ES-I3 (cell line): ENCODE measurements at regions not wholly inside any gene's neighbourhood (a gene's known extent, or its start where the extent isn't known, plus 50 kb on each side); places are given as distances from the start of the nearest gene placed in this dataset.

Experiments used
- H3K36me3 ChIP-seq: 2 replicates; pipeline ENCODE4 v1.6.1; 2013; ENCODE audit warnings: mild to moderate bottlenecking, low read length, control low read depth, moderate library complexity; ENCODE audit not compliant: insufficient read depth
- H3K4me1 ChIP-seq: 2 replicates; pipeline ENCODE4 v1.6.1; 2013; ENCODE audit warnings: mild to moderate bottlenecking, control low read depth, low read length; ENCODE audit not compliant: insufficient read depth
- H3K9ac ChIP-seq: 2 replicates; pipeline ENCODE4 v1.6.1; 2013; ENCODE audit warnings: low read depth, mild to moderate bottlenecking, low read length, moderate library complexity
- H3K9me3 ChIP-seq: 2 replicates; pipeline ENCODE4 v1.6.1; 2013; ENCODE audit warnings: mild to moderate bottlenecking, low read length, moderate library complexity; ENCODE audit not compliant: control insufficient read depth, insufficient read depth

- Histone ChIP-seq H3K9me3 (no peaks in the 10 kb centered on the region), H3K4me1 (peaks cover 24% of the 10 kb centered on the region), H3K9ac (no peak overlapping the region), H3K36me3 (no peaks in the 10 kb centered on the region)
Measured at GRCh38 chr9:14418301-14418940, 104.5 kb upstream of the NFIB start.

GRCh38 chr9:14417237-14417636, 103.3 kb upstream of the NFIB start:
- Histone ChIP-seq H3K36me3 (no peaks in the 10 kb centered on the region), H3K4me1 (peaks cover 19% of the 10 kb centered on the region), H3K9ac (no peak overlapping the region), H3K9me3 (no peaks in the 10 kb centered on the region)

GRCh38 chr9:14415947-14416346, 102.0 kb upstream of the NFIB start:
- H3K4me1 ChIP-seq = peaks cover 11% of the 10 kb centered on the region; the same call in 1 of the 2 replicates
- no peaks in the 10 kb centered on the region for H3K36me3 ChIP-seq
- no peak overlapping the region for H3K9ac ChIP-seq
- H3K9me3 ChIP-seq = no peaks in the 10 kb centered on the region

- H3K9ac ChIP-seq = no peak overlapping the region
- peaks cover 5% of the 10 kb centered on the region; the same call in 1 of the 2 replicates for H3K4me1 ChIP-seq
- no peaks in the 10 kb centered on the region for H3K9me3 ChIP-seq
- no peaks in the 10 kb centered on the region for H3K36me3 ChIP-seq
Measured at GRCh38 chr9:14413812-14414211, 99.9 kb upstream of the NFIB start.

- Histone ChIP-seq H3K36me3 (no peaks in the 10 kb centered on the region), H3K9me3 (no peaks in the 10 kb centered on the region), H3K9ac (no peak overlapping the region), H3K4me1 (no peaks in the 10 kb centered on the region)
Measured at GRCh38 chr9:14412775-14413174, 98.8 kb upstream of the NFIB start.

GRCh38 chr9:14406463-14406862, 92.5 kb upstream of the NFIB start:
- H3K36me3 ChIP-seq = no peaks in the 10 kb centered on the region
- H3K4me1 ChIP-seq = no peaks in the 10 kb centered on the region; the same call in 1 of the 2 replicates
- peaks cover 3% of the 10 kb centered on the region; the same call in 1 of the 2 replicates for H3K9me3 ChIP-seq
- H3K9ac ChIP-seq = no peak overlapping the region

- H3K4me1 ChIP-seq = peaks cover 10% of the 10 kb centered on the region
- H3K9ac ChIP-seq = no peak overlapping the region
- H3K9me3 ChIP-seq = peaks cover 3% of the 10 kb centered on the region; the same call in 1 of the 2 replicates
- no peaks in the 10 kb centered on the region for H3K36me3 ChIP-seq
Measured at GRCh38 chr9:14405176-14405706, 91.3 kb upstream of the NFIB start.

- peaks cover 3% of the 10 kb centered on the region; the same call in 1 of the 2 replicates for H3K9me3 ChIP-seq
- H3K9ac ChIP-seq = no peak overlapping the region
- no peaks in the 10 kb centered on the region for H3K36me3 ChIP-seq
- peaks cover 12% of the 10 kb centered on the region for H3K4me1 ChIP-seq
Measured at GRCh38 chr9:14403081-14403480, 89.1 kb upstream of the NFIB start.

GRCh38 chr9:14402583-14402982, 88.6 kb upstream of the NFIB start:
- no peak overlapping the region for H3K9ac ChIP-seq
- H3K36me3 ChIP-seq = no peaks in the 10 kb centered on the region
- H3K9me3 ChIP-seq = peaks cover 3% of the 10 kb centered on the region; the same call in 1 of the 2 replicates
- peaks cover 12% of the 10 kb centered on the region for H3K4me1 ChIP-seq

- Histone ChIP-seq H3K9ac (no peak overlapping the region), H3K9me3 (peaks cover 3% of the 10 kb centered on the region; the same call in 1 of the 2 replicates), H3K4me1 (peaks cover 12% of the 10 kb centered on the region), H3K36me3 (no peaks in the 10 kb centered on the region)
Measured at GRCh38 chr9:14401911-14402310, 88.0 kb upstream of the NFIB start.

- H3K36me3 ChIP-seq = no peaks in the 10 kb centered on the region
- no peak overlapping the region for H3K9ac ChIP-seq
- peaks cover 3% of the 10 kb centered on the region; the same call in 1 of the 2 replicates for H3K9me3 ChIP-seq
- peaks cover 12% of the 10 kb centered on the region for H3K4me1 ChIP-seq
Measured at GRCh38 chr9:14400658-14400995, 86.7 kb upstream of the NFIB start.

GRCh38 chr9:14399756-14400657, 86.1 kb upstream of the NFIB start:
- peaks cover 3% of the 10 kb centered on the region; the same call in 1 of the 2 replicates for H3K9me3 ChIP-seq
- H3K9ac ChIP-seq = no peak overlapping the region
- peaks cover 12% of the 10 kb centered on the region for H3K4me1 ChIP-seq
- no peaks in the 10 kb centered on the region for H3K36me3 ChIP-seq

GRCh38 chr9:14398473-14398872, 84.5 kb upstream of the NFIB start:
- no peak overlapping the region for H3K9ac ChIP-seq
- peaks cover 12% of the 10 kb centered on the region for H3K4me1 ChIP-seq
- no peaks in the 10 kb centered on the region for H3K36me3 ChIP-seq
- H3K9me3 ChIP-seq = no peaks in the 10 kb centered on the region

- H3K9me3 ChIP-seq = peaks cover 3% of the 10 kb centered on the region; the same call in 1 of the 2 replicates
- peaks cover 10% of the 10 kb centered on the region for H3K4me1 ChIP-seq
- H3K9ac ChIP-seq = no peak overlapping the region
- H3K36me3 ChIP-seq = no peaks in the 10 kb centered on the region
Measured at GRCh38 chr9:14396171-14396570, 82.2 kb upstream of the NFIB start.
